ENCODE measurements at regions not wholly inside any gene's neighbourhood (a gene's known extent, or its start where the extent isn't known, plus 50 kb on each side); places are given as distances from the start of the nearest gene placed in this dataset.
"Not testable (repeated sequence)": the region's sequence is repeated elsewhere in the genome, so short reads cannot be mapped to it uniquely, and the experiment has no call there.

- Histone ChIP-seq H3K27ac (no peak overlapping the region), H3K9me3 (no peaks in the 10 kb centered on the region), H3K4me1 (no peaks in the 10 kb centered on the region), H3K36me3 (no peaks in the 10 kb centered on the region), H3K4me3 (no peak overlapping the region), H3K27me3 (no peaks in the 10 kb centered on the region)
- no peak for ATAC-seq
- no peak for TF ChIP-seq EP300 (IDR thresholded peaks at IDR 0.05)
- TF ChIP-seq POLR2AphosphoS5 (IDR thresholded peaks at IDR 0.05), result no peak
- TF ChIP-seq CTCF (IDR thresholded peaks at IDR 0.05), result no peak
- no peak for TF ChIP-seq POLR2A (IDR thresholded peaks at IDR 0.05)
- WGBS, 2 donors (ENCODE audit: low coverage in 1 of 2), result 69 to 70% methylated on average over 3 to 4 of the region's 4 CpGs
Observed at GRCh38 chr2:113823716-113824595, 65.9 kb upstream of the ACTR3 start.

- H3K4me1 ChIP-seq, result peaks cover 0 to 13% (median 0%) of the 10 kb centered on the region in 3 donors
- no peak overlapping the region for H3K4me3 ChIP-seq
- no peaks in the 10 kb centered on the region for H3K9me3 ChIP-seq
- H3K36me3 ChIP-seq, result no peaks in the 10 kb centered on the region
- ATAC-seq, result no peak
- H3K27ac ChIP-seq, result no peak overlapping the region
- 70 to 88% methylated on average over 1 to 7 of the region's 7 CpGs for WGBS, 2 donors (ENCODE audit: low coverage in 1 of 2)
- no peaks in the 10 kb centered on the region for H3K27me3 ChIP-seq
- TF ChIP-seq EP300 (IDR thresholded peaks at IDR 0.05) (no peak), POLR2A (IDR thresholded peaks at IDR 0.05) (no peak), CTCF (IDR thresholded peaks at IDR 0.05) (no peak), POLR2AphosphoS5 (IDR thresholded peaks at IDR 0.05) (no peak)
Observed at GRCh38 chr2:113822087-113822815, 65.8 kb upstream of the SLC35F5 start.

GRCh38 chr2:113818382-113818951 lies 62.0 kb upstream of the SLC35F5 start:
- ATAC-seq, result peak; percentile 98

GRCh38 chr2:113813396-113813795 lies 57.0 kb upstream of the SLC35F5 start:
- not testable (repeated sequence) for H3K4me3 ChIP-seq, ATAC-seq, H3K9me3 ChIP-seq, H3K27ac ChIP-seq, H3K36me3 ChIP-seq, H3K4me1 ChIP-seq, H3K27me3 ChIP-seq
- 76 to 96% methylated on average over 3 of the region's 3 CpGs for WGBS, 2 donors (ENCODE audit: low coverage in 1 of 2)

More at GRCh38 chr2:113818382-113818951, 62.0 kb upstream of the SLC35F5 start:
- Histone ChIP-seq H3K9me3 (no peaks in the 10 kb centered on the region), H3K27me3 (no peaks in the 10 kb centered on the region), H3K36me3 (no peaks in the 10 kb centered on the region), H3K4me3 (no peak overlapping the region), H3K27ac (peak overlapping the region; percentile 40 to 74 (median 64)), H3K4me1 (peaks cover 0 to 13% (median 0%) of the 10 kb centered on the region in 3 donors)
- 0 to 6% methylated on average over 5 to 10 of the region's 10 CpGs for WGBS, 2 donors (ENCODE audit: low coverage in 1 of 2)
- peak in 1 of 4 experiments; percentile 11 for TF ChIP-seq CTCF (IDR thresholded peaks at IDR 0.05)
- peak; percentile 75 for TF ChIP-seq POLR2AphosphoS5 (IDR thresholded peaks at IDR 0.05)
- TF ChIP-seq EP300 (IDR thresholded peaks at IDR 0.05), result no peak

GRCh38 chr2:113812204-113812603 lies 55.8 kb upstream of the SLC35F5 start:
- no peaks in the 10 kb centered on the region for H3K27me3 ChIP-seq
- no peaks in the 10 kb centered on the region for H3K9me3 ChIP-seq
- no peak overlapping the region for H3K4me3 ChIP-seq
- 52 to 60% methylated on average over 1 to 4 of the region's 4 CpGs for WGBS, 2 donors (ENCODE audit: low coverage in 1 of 2)
- H3K27ac ChIP-seq, result no peak overlapping the region
- H3K36me3 ChIP-seq, result no peaks in the 10 kb centered on the region
- no peak for TF ChIP-seq POLR2AphosphoS5 (IDR thresholded peaks at IDR 0.05)
- TF ChIP-seq CTCF (IDR thresholded peaks at IDR 0.05), result no peak
- no peak for TF ChIP-seq EP300 (IDR thresholded peaks at IDR 0.05)
- TF ChIP-seq POLR2A (IDR thresholded peaks at IDR 0.05), result no peak
- no peaks in the 10 kb centered on the region for H3K4me1 ChIP-seq
- ATAC-seq, result no peak
